Trophoblast cell (in vitro differentiated cells and primary cell): ENCODE measurements at regions not wholly inside any gene's neighbourhood (a gene's known extent, or its start where the extent isn't known, plus 50 kb on each side); places are given as distances from the start of the nearest gene placed in this dataset.

Experiments
- DNase-seq, 2 donors: peaks; one replicate each; pipeline ENCODE4 v3.0.0-alpha.2; 2016
- H2AFZ ChIP-seq: 2 replicates; pipeline ENCODE4 v1.6.1; 2013; ENCODE audit warnings: low read length, moderate library complexity, mild to moderate bottlenecking; ENCODE audit not compliant: insufficient read depth, poor library complexity
- H2AK5ac ChIP-seq: 2 replicates; pipeline ENCODE4 v1.6.1; 2013; ENCODE audit warnings: mild to moderate bottlenecking, low read length
- H2BK120ac ChIP-seq: 2 replicates; pipeline ENCODE4 v1.6.1; 2013; ENCODE audit warnings: low read length, mild to moderate bottlenecking, moderate library complexity; ENCODE audit not compliant: insufficient read depth, poor library complexity
- H2BK12ac ChIP-seq: 2 replicates; pipeline ENCODE4 v1.6.1; 2013; ENCODE audit warnings: mild to moderate bottlenecking, low read length, moderate library complexity
- H2BK5ac ChIP-seq: 2 replicates; pipeline ENCODE4 v1.6.1; 2013; ENCODE audit warnings: low read length, low read depth, moderate library complexity, mild to moderate bottlenecking; ENCODE audit not compliant: poor library complexity
- H3K14ac ChIP-seq: 2 replicates; pipeline ENCODE4 v1.6.1; 2013; ENCODE audit warnings: mild to moderate bottlenecking, low read length
- H3K18ac ChIP-seq: 2 replicates; pipeline ENCODE4 v1.6.1; 2013; ENCODE audit warnings: mild to moderate bottlenecking, low read length
- H3K23ac ChIP-seq: 2 replicates; pipeline ENCODE4 v1.6.1; 2013; ENCODE audit warnings: low read length
- H3K27ac ChIP-seq: 2 replicates; pipeline ENCODE4 v1.5.1; 2013; ENCODE audit warnings: low read depth, mild to moderate bottlenecking, inconsistent platforms, low read length, moderate library complexity
- H3K27me3 ChIP-seq: 2 replicates; pipeline ENCODE4 v1.6.1; 2013; ENCODE audit warnings: inconsistent platforms, mild to moderate bottlenecking, low read length, moderate library complexity; ENCODE audit not compliant: insufficient read depth
- H3K36me3 ChIP-seq, 2 experiments: 1 replicate in 1 of 2; 2 replicates in 1 of 2; pipeline ENCODE4 v1.6.1; 2013; ENCODE audit warnings: low read length in 2 of 2, mild to moderate bottlenecking in 2 of 2, moderate library complexity in 1 of 2; ENCODE audit not compliant: insufficient read depth in 2 of 2, control insufficient read depth in 1 of 2
- H3K4ac ChIP-seq: 2 replicates; pipeline ENCODE4 v1.6.1; 2013; ENCODE audit warnings: low read depth, mild to moderate bottlenecking, low read length, moderate library complexity
- H3K4me1 ChIP-seq, 2 experiments: 1 replicate in 1 of 2; 2 replicates in 1 of 2; pipeline ENCODE4 v1.6.1; 2013; ENCODE audit warnings: low read length in 2 of 2, mild to moderate bottlenecking in 2 of 2, moderate library complexity in 1 of 2; ENCODE audit not compliant: insufficient read depth in 2 of 2, control insufficient read depth in 1 of 2
- H3K4me2 ChIP-seq: 2 replicates; pipeline ENCODE4 v1.6.1; 2013; ENCODE audit warnings: inconsistent platforms, mild to moderate bottlenecking, low read length, moderate library complexity
- H3K4me3 ChIP-seq: 2 replicates; pipeline ENCODE4 v1.5.1; 2013; ENCODE audit warnings: mild to moderate bottlenecking, low read depth, low read length, inconsistent platforms
- H3K79me1 ChIP-seq: one replicate; pipeline ENCODE4 v1.6.1; 2013; ENCODE audit warnings: low read length
- H3K79me2 ChIP-seq: 2 replicates; pipeline ENCODE4 v1.6.1; 2013; ENCODE audit warnings: low read length, mild to moderate bottlenecking; ENCODE audit not compliant: control insufficient read depth, insufficient read depth, poor library complexity
- H3K9ac ChIP-seq: 2 replicates; pipeline ENCODE4 v1.6.1; 2013; ENCODE audit warnings: mild to moderate bottlenecking, low read length
- H3K9me3 ChIP-seq: 2 replicates; pipeline ENCODE4 v1.6.1; 2013; ENCODE audit warnings: low read depth, mild to moderate bottlenecking, control low read depth, inconsistent platforms, low read length; ENCODE audit not compliant: insufficient read depth
- H4K12ac ChIP-seq: 2 replicates; pipeline ENCODE4 v1.6.1; 2013; ENCODE audit warnings: low read depth, mild to moderate bottlenecking, low read length, moderate library complexity
- H4K8ac ChIP-seq: 2 replicates; pipeline ENCODE4 v1.6.1; 2013; ENCODE audit warnings: low read depth, mild to moderate bottlenecking, low read length, moderate library complexity
- H4K91ac ChIP-seq: one replicate; pipeline ENCODE4 v1.6.1; 2013; ENCODE audit warnings: low read depth, mild to moderate bottlenecking, low read length, moderate library complexity
- WGBS: extraction: QIAGEN DNeasy Blood & Tissue Kit; methylation state at CpG from one replicate; pipeline ENCODE4 v1.1.7; 2013; ENCODE audit warnings: missing lambda C conversion rate; ENCODE audit not compliant: insufficient read length, insufficient coverage; ENCODE audit errors: extremely low coverage; 5-methylcytosine and 5-hydroxymethylcytosine counted together

DNA sequence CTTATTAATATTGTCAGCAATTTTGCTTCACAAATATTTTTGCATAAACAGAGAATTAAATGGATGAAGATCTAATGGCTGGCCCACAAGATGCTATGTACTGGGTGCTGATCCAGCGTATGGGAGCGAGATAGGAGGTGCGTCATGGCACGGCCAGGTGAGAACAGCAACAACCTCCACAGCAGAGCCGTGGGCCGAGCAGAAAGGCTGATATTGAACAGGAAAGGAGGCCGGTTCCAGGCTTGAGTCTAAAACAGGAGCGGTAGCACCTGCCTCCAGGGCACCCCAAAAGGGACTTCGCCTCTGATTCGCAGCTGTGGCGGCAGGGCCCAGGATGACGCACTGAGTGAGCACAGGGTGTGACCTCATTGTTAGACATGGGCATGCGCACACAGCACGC is 1502.1 kb downstream of the TBC1D22A start:
- DNase-seq = no peak
- Histone ChIP-seq H4K8ac (no peak overlapping the region), H2AFZ (no peak overlapping the region), H3K4me2 (no peak overlapping the region), H2AK5ac (no peak overlapping the region), H4K91ac (no peak overlapping the region), H3K4me3 (no peak overlapping the region), H3K4ac (no peak overlapping the region), H3K23ac (no peak overlapping the region), H3K79me1 (no peaks in the 10 kb centered on the region), H3K4me1 (no peaks in the 10 kb centered on the region), H3K79me2 (no peaks in the 10 kb centered on the region), H3K9ac (no peak overlapping the region), H3K9me3 (peaks cover 12% of the 10 kb centered on the region), H2BK12ac (no peak overlapping the region), H2BK120ac (no peak overlapping the region), H3K36me3 (no peaks in the 10 kb centered on the region), H3K27ac (no peak overlapping the region), H3K14ac (no peak overlapping the region), H3K27me3 (no peaks in the 10 kb centered on the region), H2BK5ac (no peak overlapping the region), H4K12ac (no peak overlapping the region), H3K18ac (no peak overlapping the region)
- WGBS = no CpG with 5 or more reads among the region's 14 CpGs

DNA sequence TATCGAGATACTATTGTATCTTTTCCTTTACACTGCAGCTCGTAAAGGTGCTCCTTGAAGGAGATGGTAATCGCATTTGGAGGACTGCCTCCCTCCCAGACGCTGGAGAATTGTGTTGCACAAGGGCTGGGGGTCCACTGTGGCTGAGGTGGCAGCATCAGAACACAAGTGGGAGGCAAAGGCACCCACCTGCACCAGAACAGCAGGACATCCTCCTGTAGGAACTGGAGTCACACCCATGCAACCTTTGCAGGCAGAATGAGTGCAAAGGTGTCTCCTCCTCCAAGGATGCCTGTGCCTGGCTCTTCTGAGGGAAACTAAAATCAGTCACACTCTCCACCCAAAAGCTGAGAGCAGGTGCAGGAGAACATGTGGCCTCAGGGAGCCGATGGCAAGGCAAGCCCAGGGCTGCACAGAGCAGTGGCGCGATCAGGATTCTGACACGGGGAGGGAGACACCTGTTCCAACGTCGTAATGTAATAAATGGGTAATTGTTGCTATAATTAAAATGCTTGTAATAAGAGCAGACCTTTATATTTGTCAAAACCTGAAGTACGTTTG is 1501.4 kb downstream of the TBC1D22A start:
- no peak overlapping the region for H3K4ac ChIP-seq
- H3K9me3 ChIP-seq = peaks cover 12% of the 10 kb centered on the region
- no peak overlapping the region for H3K23ac ChIP-seq
- no peak overlapping the region for H3K14ac ChIP-seq
- no peaks in the 10 kb centered on the region for H3K79me2 ChIP-seq
- no peaks in the 10 kb centered on the region for H3K36me3 ChIP-seq
- H4K8ac ChIP-seq = no peak overlapping the region
- no peak overlapping the region for H2BK120ac ChIP-seq
- H2AK5ac ChIP-seq = no peak overlapping the region
- no peak overlapping the region for H3K9ac ChIP-seq
- H4K12ac ChIP-seq = no peak overlapping the region
- no peak overlapping the region for H3K18ac ChIP-seq
- H3K4me3 ChIP-seq = no peak overlapping the region
- no peak overlapping the region for H3K27ac ChIP-seq
- H3K27me3 ChIP-seq = no peaks in the 10 kb centered on the region
- no peak for DNase-seq
- no peaks in the 10 kb centered on the region for H3K4me1 ChIP-seq
- no peaks in the 10 kb centered on the region for H3K79me1 ChIP-seq
- WGBS = no CpG with 5 or more reads among the region's 11 CpGs
- no peak overlapping the region for H2AFZ ChIP-seq
- no peak overlapping the region for H2BK5ac ChIP-seq
- H4K91ac ChIP-seq = no peak overlapping the region
- H2BK12ac ChIP-seq = no peak overlapping the region
- H3K4me2 ChIP-seq = no peak overlapping the region

DNA sequence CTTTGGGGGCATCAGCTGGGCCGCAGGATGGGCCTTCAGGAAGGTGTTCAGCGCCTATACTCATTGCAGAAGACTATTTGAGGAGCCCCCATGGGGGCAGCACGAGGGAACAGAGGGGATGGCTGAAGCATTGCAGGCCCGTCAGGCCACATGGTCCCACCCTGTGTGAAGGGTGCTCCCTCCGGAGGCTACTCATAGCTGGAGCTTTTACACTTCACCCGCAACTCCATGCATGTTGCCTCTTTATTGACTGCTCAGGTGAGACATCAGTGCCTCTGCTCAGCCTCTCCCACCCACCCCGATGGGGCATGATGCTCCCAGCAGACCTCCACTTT is 1500.9 kb downstream of the TBC1D22A start:
- no peaks in the 10 kb centered on the region for H3K4me1 ChIP-seq
- no peak overlapping the region for H3K18ac ChIP-seq
- no peaks in the 10 kb centered on the region for H3K79me1 ChIP-seq
- no peak overlapping the region for H4K8ac ChIP-seq
- H4K12ac ChIP-seq = no peak overlapping the region
- no peak for DNase-seq
- no peaks in the 10 kb centered on the region for H3K27me3 ChIP-seq
- H3K4ac ChIP-seq = no peak overlapping the region
- no peak overlapping the region for H2AK5ac ChIP-seq
- H2AFZ ChIP-seq = no peak overlapping the region
- no CpG with 5 or more reads among the region's 7 CpGs for WGBS
- no peak overlapping the region for H3K27ac ChIP-seq
- H4K91ac ChIP-seq = no peak overlapping the region
- H3K4me2 ChIP-seq = no peak overlapping the region
- no peaks in the 10 kb centered on the region for H3K79me2 ChIP-seq
- no peak overlapping the region for H3K23ac ChIP-seq
- no peak overlapping the region for H3K9ac ChIP-seq
- H2BK120ac ChIP-seq = no peak overlapping the region
- no peak overlapping the region for H3K14ac ChIP-seq
- no peak overlapping the region for H2BK12ac ChIP-seq
- no peak overlapping the region for H3K4me3 ChIP-seq
- peaks cover 14% of the 10 kb centered on the region for H3K9me3 ChIP-seq
- no peak overlapping the region for H2BK5ac ChIP-seq
- no peaks in the 10 kb centered on the region for H3K36me3 ChIP-seq

DNA sequence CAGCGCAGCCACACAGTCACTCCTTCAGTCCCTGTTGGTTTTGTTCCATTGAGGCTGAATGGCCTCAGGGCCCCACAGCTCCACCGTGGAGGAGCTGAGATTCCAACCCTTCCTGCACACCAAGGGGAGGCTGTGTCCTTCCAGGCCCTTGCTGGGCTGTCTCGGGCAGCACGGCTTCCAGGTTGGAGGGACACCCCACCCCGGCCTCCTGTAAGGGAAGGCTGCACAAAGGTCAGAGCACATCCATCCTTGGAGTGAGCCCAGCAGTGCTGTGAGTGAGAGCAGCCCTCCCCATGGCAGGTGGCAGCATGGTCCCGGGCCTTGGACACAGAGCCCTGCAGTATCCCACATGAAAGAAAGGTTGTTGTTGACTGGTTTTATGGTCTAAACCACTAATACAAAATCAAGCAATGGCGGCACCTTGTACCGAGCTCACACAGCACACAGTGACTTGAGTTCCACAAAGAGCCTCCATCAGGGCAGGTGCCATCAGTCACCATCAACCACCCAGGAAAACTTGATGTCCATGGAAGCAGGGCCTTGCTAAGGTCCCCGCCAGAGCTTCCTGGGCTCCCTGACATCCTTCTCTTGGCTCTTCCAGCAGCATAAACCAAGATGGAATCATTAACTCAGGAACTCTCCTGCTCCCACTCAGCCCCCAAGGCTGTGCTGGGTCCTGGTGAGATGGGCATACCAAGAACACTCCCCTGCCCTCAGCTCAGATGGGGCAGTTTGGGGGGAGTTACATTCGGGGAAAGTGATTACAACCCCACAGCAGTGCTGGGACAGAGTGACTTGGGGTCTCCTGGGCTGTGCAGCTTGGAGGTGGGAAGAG is 1500.4 kb downstream of the TBC1D22A start:
- no peaks in the 10 kb centered on the region for H3K79me2 ChIP-seq
- H3K9ac ChIP-seq = no peak overlapping the region
- H3K27me3 ChIP-seq = no peaks in the 10 kb centered on the region
- H4K12ac ChIP-seq = no peak overlapping the region
- peaks cover 14% of the 10 kb centered on the region for H3K9me3 ChIP-seq
- no peak overlapping the region for H3K4me2 ChIP-seq
- H2AFZ ChIP-seq = no peak overlapping the region
- H3K23ac ChIP-seq = no peak overlapping the region
- no peak overlapping the region for H4K91ac ChIP-seq
- H3K4me3 ChIP-seq = no peak overlapping the region
- H3K36me3 ChIP-seq = no peaks in the 10 kb centered on the region
- no peak overlapping the region for H3K27ac ChIP-seq
- no peak overlapping the region for H3K4ac ChIP-seq
- no peak overlapping the region for H2BK5ac ChIP-seq
- H3K14ac ChIP-seq = no peak overlapping the region
- no peak overlapping the region for H3K18ac ChIP-seq
- DNase-seq = no peak
- no CpG with 5 or more reads among the region's 10 CpGs for WGBS
- H2BK12ac ChIP-seq = no peak overlapping the region
- no peak overlapping the region for H2AK5ac ChIP-seq
- H4K8ac ChIP-seq = no peak overlapping the region
- H2BK120ac ChIP-seq = no peak overlapping the region
- H3K4me1 ChIP-seq = no peaks in the 10 kb centered on the region
- no peaks in the 10 kb centered on the region for H3K79me1 ChIP-seq
